Stimulated activated CD8-positive, alpha-beta memory T cell treated with anti-CD3 and anti-CD28 coated beads, Interleukin-12 subunit alpha, Interleukin-12 subunit beta, amount 100 ng/mL, for 1 hour (primary cell): ENCODE measurements at regions not wholly inside any gene's neighbourhood (a gene's known extent, or its start where the extent isn't known, plus 50 kb on each side); places are given as distances from the start of the nearest gene placed in this dataset.

Source experiments
- DNase-seq: peaks from one replicate; pipeline ENCODE4 v3.0.0-alpha.2; 2020; ENCODE audit warnings: low read depth

DNA sequence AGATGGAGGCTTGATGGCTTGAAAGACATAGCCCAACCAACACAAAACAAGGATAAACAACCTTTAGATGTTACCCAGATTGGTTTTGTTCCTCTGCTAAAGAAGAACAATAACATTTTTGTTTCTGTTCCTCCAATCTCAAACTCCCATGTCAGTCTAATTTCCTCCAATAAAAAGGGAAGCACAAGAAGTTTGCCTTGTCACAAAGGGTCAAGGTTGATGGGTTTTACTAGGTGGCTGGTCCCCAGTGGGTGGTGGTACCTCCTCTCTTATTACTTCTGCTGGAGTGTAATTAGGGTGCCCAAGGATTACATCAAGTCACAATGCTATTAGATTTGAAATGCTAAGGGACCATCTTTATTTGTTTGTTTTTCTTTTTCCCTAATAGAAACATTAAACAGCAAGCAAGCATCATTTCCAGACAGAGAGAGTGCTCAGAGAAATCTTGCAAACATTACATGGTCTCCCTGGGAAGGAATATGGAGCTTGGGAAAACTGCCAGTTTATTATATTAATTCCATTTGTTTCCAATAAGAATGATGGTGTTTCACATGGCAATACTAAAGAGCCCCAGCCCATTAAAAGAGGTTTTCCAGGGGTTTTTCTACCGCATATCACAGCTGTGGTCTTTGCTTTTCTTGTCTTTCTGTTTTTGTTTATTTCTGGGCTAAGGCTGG lies 78.3 kb upstream of the AOAH start:
- DNase-seq = no peak

DNA sequence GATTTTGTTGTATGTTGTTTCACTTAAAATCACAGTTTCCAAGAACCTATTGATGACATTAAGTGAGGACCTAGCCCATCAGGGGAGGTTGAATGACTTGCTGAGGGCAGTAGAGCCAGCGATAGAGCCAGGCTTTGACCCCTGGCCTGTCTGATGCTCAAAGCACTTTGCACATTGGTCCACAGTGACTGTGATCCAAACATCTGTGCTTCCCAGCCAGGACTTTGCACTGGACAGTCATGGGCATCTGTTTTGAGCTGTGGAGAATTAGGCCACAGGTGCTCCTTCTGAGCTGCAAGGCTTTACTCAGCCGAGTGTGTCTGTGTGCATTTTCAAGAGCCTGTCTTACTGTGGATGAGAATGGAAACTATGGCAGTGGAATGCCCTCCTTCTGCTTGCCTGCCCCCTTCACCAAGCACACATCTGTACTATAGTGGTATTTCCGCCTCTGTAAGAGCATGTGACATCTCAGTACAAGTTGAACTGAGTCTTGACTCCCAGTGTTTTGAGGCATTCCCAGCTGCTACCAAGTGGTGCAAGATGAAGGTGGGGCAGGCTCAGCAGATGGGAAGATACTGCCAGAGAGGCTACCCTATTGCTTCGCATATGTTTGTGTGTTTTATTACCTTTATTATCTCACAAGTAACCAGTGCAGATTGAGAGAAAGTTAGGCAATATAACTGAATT lies 72.7 kb upstream of the AOAH start:
- no peak for DNase-seq

DNA sequence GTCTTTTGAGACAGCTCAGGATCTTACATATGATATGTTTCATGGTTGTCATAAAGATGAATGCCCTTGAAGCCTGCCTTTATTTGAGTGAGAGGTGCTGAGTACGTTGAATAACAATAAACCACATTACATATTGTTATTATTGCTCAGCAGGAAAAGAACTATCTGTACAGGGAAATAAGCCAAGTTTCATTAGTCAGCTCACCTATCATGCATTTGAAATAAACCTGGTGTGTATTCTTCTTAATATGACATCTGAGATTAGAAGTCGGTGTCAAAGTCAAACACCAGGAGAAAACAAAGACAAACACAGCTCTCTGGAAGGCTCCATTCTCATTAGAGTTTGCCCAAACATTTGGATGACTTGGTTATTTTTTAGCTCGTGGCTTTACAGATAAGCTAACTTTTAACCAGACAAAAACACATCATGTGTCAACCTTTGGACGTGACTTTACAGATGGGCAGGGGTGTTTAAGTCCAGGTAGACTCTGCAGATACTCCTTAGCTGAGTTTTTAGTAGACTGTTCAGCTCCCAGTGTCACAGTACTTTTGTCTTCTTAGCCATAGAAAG lies 71.2 kb upstream of the AOAH start:
- no peak for DNase-seq

DNA sequence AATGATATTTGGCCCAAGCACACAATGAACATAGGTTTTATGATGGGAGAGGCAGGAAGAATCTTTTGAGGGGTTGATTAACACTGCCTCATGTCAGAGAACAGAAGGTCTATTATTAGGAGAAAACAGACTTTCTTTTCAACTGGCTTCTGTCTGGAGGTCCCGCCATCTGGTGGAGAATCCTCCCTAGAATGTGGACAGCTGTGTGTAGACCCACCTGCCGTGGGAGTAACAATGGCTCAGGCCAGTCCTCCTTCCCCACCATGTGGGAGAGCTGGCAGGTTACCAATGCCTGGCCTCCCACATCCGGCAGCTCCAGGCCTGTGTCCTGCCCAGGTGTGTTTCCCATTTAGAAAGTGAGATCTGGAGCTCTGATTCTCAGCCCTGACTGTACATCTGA lies 70.4 kb upstream of the AOAH start:
- no peak for DNase-seq

DNA sequence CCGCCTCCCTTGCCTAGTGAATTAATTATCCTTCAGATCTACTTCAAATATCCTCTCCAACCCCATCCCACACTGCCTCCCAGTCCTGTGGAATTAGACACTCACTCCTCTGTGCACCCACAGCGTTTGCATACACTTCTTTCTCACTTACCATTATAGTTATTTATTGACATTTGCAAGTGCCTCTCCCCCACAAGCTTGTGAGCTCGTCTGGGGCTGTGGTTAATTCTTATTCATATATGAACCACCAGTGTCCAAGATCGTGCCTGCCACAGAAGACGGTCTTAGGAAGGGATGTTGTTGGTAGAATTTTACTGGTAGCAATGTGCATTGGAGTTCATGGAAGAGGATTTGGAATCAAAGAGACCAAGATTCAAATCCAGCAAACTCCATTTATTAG lies 68.1 kb upstream of the AOAH start:
- no peak for DNase-seq

DNA sequence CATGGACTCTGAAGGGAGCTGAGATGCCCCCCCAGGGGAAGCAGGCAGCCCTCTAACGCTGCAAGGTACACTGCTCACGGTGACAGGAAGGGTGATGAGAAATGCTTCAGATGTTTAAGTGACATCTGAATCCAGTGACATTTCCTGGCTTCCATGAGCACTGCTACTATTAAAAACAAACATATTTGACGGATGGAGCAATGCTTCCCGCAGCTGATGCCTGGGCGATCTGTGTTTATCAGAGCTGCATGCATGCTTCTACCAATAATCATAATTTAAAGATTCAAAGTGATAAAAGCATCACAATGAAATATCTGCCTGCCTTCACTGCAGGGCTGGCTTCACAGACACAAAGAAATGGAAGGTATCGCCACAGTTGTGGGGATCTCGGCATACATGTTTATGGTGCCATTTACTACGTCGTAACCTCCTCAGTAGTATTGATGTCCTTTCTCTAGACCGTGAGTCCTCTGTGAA lies 66.1 kb upstream of the AOAH start:
- no peak for DNase-seq

DNA sequence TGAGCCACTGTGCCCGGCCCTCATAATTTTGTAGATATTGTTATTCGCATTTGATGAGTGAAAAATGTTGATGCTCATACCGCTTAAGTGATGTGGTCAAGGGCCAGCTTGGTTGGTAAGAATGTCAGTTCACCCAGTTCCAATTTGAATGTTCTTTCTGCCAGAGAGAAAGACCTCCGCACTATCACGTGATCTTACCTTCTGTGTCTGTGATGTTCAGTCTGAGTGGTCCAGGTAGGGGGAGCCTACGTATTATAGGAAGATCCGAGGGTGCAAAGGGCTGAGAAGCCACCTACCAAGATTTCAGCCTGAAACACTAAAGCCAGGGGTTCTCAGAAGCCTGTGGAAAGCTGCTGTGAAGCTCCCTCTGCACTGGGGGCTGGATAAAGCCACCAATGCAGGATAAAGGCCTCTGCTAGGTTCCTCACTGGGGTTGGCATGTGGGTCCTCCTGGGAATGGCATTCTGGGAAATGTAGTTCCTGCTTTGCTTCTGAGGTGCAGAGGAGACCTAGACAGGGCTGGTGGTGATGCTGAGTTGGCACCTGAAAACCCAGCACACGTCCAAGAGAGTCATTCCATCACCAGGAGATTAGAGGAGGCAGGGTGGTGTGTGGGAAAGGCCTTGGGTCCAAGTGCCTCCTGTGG lies 64.7 kb upstream of the AOAH start:
- DNase-seq = no peak

DNA sequence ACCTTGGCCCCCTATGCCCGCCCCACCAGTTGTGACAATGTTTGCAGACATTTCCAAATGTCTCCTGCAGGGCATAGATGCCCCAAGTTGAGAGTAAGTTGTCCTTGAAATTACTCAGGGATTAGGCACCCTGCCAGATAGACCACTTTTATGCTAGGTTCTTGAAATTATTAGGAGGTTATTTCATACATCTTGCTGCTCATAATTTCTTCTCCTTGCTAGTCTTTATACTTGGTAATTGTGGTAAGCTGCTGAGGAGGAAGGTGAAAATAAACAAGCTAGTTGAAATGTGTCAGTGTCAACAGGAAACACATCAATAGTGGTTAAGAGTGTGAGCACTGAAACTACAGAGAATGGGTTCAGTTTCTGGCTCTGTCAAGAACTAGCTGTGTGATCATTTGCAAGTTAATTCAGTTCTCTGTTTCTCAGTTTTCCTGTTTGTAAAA lies 63.7 kb upstream of the AOAH start:
- no peak for DNase-seq

DNA sequence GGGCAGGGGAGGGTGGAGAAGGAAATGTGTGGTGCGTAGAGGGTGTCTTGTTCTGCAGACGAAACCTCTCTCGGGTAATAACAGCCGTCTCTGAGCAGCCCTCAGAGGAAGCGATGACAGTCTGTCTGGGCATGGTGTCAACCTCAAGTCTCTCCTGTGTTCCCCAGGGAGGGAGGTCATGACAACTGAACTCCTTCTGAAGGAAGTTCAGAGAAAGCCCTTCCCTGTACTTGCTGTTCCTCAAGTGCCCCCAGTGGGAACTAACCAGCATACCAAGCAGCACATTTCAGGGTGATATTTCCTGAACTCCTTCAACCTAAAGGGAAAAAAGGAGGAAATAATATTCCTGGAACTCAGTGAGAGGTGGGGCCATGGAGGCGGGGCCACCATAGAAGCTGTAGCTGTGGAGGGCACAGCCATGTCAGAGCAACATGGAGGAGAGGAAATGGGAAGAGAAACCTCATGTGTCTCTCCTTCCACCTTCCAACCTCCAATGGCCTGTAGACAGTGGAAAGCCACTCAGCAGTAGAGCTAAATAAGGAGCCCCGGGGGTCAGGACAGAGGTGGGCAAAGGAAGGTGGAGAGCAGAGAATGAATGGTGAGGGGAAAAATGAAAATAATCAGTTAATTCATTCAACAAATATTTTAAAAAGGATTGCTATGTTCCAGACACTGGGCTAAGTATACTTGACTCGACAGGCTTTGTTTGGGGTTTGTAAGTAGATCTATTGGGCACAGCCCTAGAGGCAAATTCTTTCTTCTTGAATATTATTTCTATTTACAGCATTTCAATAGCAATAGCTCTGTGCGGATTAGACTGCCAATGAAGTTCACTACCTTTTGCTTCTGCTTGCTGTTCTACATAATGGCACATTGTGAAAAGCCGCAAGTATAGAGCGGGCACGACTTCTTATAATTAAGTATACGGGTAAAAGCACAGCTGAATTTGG lies 61.0 kb upstream of the AOAH start:
- peak; percentile 49 for DNase-seq

DNA sequence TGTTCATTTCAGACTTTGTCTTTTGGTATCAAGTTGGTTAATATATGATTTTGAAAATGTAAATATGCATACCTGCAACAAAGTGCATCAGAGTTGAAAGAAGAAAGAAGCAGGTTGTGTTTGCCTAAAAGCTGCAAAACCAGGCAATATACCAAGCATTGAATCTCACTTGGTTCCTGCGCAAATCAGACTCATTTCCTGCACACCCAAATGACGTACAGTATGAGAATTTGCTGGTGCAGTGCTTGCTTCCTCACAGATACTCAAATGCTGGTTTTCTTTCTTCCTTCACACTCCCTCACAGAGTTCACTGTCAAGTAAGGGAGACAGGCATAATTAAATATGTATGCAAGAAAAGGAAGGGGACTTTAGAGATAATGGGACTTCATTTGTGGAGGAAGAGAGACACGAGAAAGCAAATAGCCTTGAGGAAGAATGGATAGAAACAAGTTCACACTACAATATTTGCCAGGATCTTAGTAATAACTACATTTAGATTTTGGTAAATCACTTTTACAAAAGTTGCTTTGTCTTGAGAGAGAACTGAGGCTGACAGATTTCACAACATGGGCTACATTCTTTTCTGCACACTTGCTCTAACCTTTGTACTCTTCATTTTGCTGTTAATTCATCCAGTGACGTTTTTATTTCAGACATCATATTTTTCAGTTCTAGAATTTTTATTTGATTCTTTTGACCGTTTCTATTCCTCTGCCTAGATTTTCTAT lies 56.9 kb upstream of the AOAH start:
- DNase-seq = no peak

DNA sequence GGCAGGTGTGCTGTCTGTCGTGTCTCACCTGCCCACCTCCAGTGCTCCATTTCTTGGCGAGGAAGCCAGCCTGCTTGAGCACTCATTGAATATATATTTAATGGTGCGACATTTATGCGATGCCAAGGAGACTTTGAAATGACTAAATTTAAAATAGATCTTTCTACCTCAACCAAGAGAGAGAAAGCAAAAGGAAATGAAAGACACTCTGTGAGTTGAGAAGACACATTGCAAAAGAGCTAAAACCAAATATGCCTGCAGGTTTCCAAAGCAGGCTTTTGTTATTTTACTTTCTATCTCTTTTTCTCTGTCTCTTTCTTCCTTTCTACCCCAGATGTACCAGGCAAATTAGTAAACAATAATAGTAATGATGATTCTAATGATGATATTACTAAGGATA lies 53.6 kb upstream of the AOAH start:
- no peak for DNase-seq

DNA sequence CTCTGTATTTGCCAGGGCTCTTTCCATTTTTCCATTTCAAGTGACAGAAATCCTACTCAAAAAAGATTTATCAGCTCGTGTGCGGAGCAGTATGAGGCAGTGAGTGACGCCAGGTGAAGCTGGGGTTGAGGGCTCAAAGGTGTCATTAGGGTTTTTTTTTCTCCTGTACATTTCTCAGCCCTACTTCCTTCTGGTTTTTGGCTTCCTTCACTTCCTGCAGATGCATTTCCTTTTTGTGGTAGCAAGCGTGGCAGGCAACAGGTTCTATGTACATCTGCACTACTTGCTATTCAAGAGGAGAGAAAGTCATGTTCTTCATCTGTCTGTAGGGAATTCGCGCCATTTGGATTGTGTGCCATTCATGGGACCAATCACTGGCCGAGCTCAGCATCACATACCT lies 52.8 kb upstream of the AOAH start:
- no peak for DNase-seq

DNA sequence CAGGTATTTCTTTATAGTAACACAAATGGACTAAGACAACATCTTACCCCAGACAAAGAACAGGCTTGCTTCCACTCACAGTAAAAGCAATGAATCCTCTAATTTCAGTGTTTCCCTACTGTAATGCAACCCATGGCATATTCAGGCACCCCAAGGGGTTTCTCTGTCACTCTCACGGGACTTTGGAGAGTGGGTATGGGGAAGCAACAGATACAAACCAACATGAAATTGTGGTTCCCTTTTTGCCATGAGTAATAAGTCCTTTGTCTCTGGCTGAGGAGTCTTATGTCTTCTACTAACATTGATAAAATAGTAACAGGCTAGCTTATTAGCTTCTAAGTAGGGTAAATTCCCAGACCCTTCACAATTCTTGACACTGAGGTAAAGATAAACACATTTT lies 51.4 kb upstream of the AOAH start:
- DNase-seq = no peak

DNA sequence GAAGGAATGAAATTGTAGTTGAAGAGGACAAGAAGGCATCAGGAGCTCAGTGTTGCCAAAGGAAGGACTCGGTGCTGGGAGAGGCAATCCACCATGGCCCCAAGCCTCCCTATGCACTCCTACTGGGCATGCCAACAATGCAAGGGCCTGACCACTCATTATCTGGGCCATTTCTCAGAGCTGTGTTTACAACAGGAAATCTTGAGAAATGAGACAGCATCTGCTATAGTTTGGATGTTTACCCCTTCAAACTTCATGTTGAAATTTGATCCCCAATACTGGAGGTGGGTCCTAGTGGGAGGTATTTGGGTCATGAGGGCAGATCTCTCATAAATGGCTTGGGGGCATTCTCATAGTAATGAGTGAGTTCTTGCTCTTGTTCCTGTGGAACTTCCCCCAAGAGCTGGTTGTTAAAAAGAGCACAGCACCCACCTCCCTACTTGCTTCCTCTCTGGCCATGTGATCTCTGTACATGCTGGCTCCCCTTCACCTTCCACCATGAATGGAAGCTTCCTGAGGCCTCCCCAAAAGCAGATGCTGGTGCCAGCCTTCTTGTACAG lies 50.8 kb upstream of the AOAH start:
- DNase-seq = no peak
